ENCODE measurements at regions not wholly inside any gene's neighbourhood (a gene's known extent, or its start where the extent isn't known, plus 50 kb on each side); places are given as distances from the start of the nearest gene placed in this dataset.

DNA sequence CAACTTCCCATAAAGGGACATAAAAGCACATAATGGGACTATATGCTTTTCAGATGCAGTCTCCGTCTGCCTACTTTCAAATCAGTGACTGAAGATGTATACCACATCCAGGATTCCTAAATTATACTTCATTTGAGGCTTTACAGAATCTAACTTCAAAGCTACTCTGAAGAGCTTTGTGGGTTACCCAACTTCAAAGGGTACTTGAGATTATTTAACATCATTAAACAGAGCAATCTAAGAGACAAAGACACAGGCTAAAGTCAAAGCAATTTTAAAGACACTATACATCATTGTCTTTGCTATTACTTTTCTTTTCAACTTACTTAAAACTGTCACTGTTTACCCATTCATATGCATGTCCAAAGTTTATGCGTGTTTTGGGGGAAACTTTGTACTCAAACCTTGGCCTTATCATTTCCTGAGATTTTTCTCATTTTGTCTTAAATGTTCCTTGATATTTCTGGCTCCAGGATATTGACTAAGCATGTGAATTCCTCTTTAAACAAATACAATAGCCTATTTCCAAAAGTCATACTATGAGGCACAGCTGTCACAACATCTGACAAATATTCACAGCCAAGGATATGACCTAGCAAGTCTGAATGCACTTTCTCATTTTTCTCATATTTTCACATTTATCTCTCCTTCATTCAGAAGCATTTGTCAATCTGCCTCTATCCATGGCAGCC, 1985.1 kb upstream of the PIK3C3 start:
- TF ChIP-seq, protein P1, sequence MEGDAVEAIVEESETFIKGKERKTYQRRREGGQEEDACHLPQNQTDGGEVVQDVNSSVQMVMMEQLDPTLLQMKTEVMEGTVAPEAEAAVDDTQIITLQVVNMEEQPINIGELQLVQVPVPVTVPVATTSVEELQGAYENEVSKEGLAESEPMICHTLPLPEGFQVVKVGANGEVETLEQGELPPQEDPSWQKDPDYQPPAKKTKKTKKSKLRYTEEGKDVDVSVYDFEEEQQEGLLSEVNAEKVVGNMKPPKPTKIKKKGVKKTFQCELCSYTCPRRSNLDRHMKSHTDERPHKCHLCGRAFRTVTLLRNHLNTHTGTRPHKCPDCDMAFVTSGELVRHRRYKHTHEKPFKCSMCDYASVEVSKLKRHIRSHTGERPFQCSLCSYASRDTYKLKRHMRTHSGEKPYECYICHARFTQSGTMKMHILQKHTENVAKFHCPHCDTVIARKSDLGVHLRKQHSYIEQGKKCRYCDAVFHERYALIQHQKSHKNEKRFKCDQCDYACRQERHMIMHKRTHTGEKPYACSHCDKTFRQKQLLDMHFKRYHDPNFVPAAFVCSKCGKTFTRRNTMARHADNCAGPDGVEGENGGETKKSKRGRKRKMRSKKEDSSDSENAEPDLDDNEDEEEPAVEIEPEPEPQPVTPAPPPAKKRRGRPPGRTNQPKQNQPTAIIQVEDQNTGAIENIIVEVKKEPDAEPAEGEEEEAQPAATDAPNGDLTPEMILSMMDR (IDR thresholded peaks at IDR 0.05; ENCODE audit: insufficient read depth, low read depth, low read length) = no peak
- TF ChIP-seq EZH2 (IDR thresholded peaks at IDR 0.05; ENCODE audit: insufficient read depth, low read length) = no peak
